NCI-H510A treated with DMSO at 0.1 percent for 48 hours (cell line): ENCODE measurements at regions not wholly inside any gene's neighbourhood (a gene's known extent, or its start where the extent isn't known, plus 50 kb on each side); places are given as distances from the start of the nearest gene placed in this dataset.
"Not testable (repeated sequence)": the region's sequence is repeated elsewhere in the genome, so short reads cannot be mapped to it uniquely, and the experiment has no call there.

Source experiments
- DNase-seq: peaks from one replicate; lab custom pipeline; 2025; lab: John Stamatoyannopoulos, UW

GRCh38 chr3:18236726-18237125 lies 188.4 kb downstream of the SATB1 start:
- no peak for DNase-seq

- peak; percentile 45 for DNase-seq
Observed at GRCh38 chr3:18234717-18235335, 190.3 kb downstream of the SATB1 start.

- no peak for DNase-seq
Observed at GRCh38 chr3:18233987-18234716, 191.0 kb downstream of the SATB1 start.

GRCh38 chr3:18232317-18232716 lies 192.8 kb downstream of the SATB1 start:
- DNase-seq: no peak

- DNase-seq: no peak
Observed at GRCh38 chr3:18228060-18228459, 197.1 kb downstream of the SATB1 start.

- no peak for DNase-seq
Observed at GRCh38 chr3:18225709-18226108, 199.4 kb downstream of the SATB1 start.

GRCh38 chr3:18224426-18224825 lies 200.7 kb downstream of the SATB1 start:
- no peak for DNase-seq

- DNase-seq: no peak
Observed at GRCh38 chr3:18223974-18224373, 201.2 kb downstream of the SATB1 start.

GRCh38 chr3:18223571-18223970 lies 201.6 kb downstream of the SATB1 start:
- DNase-seq: no peak

GRCh38 chr3:18222686-18223085 lies 202.5 kb downstream of the SATB1 start:
- DNase-seq: no peak

- no peak for DNase-seq
Observed at GRCh38 chr3:18217507-18218174, 207.5 kb downstream of the SATB1 start.

- DNase-seq: no peak
Observed at GRCh38 chr3:18216996-18217395, 208.1 kb downstream of the SATB1 start.

GRCh38 chr3:18215639-18216038 lies 209.5 kb downstream of the SATB1 start:
- DNase-seq: no peak

GRCh38 chr3:18211116-18211515 lies 214.0 kb downstream of the SATB1 start:
- no peak for DNase-seq

- no peak for DNase-seq
Observed at GRCh38 chr3:18208856-18209255, 216.3 kb downstream of the SATB1 start.

- no peak for DNase-seq
Observed at GRCh38 chr3:18208091-18208490, 217.0 kb downstream of the SATB1 start.

- no peak for DNase-seq
Observed at GRCh38 chr3:18207226-18207625, 217.9 kb downstream of the SATB1 start.

GRCh38 chr3:18205701-18206100 lies 219.4 kb downstream of the SATB1 start:
- DNase-seq: not testable (repeated sequence)

GRCh38 chr3:18201315-18201714 lies 223.8 kb downstream of the SATB1 start:
- no peak for DNase-seq

GRCh38 chr3:18199757-18200156 lies 225.4 kb downstream of the SATB1 start:
- no peak for DNase-seq

GRCh38 chr3:18195836-18196235 lies 229.3 kb downstream of the SATB1 start:
- DNase-seq: no peak

- peak; percentile 55 for DNase-seq
Observed at GRCh38 chr3:18194431-18194830, 230.7 kb downstream of the SATB1 start.

GRCh38 chr3:18190646-18191045 lies 234.5 kb downstream of the SATB1 start:
- no peak for DNase-seq
